NCI-H2227 treated with DMSO at 0.1 percent for 48 hours (cell line): ENCODE measurements at regions not wholly inside any gene's neighbourhood (a gene's known extent, or its start where the extent isn't known, plus 50 kb on each side); places are given as distances from the start of the nearest gene placed in this dataset.

Experiments used
- DNase-seq: peaks from one replicate; lab custom pipeline; 2025; lab: John Stamatoyannopoulos, UW

DNA sequence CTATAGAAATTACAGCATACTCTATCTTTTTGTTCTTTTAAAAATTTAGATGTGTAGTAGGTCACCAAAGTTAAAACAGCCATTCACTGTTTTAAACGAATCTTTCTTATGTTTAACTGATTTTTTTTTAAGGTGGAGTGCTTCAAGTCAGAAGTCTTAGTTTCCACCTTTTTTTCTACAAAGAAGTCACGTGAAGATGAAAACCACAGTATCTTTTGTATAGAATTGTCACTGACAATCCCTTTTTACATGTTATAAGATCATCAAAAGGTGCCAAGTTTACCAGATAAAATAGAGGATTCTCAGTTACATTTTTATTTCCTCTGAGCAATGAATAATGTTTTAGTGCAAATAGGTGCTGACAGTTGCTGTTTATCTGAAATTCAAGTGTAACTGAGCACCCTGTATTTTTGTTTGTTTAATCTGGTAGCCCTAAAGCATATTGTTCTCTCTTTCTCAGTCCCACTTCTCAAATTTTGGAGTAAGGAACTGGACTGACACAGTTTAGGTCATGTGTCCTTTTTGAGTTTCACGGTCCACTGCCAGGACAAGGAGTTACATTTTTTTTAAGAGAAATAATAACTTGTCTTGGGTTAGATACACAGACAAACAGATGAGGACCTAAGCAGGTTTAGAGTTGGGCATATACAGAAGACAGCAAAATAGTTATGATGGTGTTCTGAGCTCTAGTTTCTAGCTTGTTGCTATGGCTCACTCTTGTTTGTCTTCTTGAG lies 233.2 kb upstream of the MBL2 start:
- DNase-seq: no peak

DNA sequence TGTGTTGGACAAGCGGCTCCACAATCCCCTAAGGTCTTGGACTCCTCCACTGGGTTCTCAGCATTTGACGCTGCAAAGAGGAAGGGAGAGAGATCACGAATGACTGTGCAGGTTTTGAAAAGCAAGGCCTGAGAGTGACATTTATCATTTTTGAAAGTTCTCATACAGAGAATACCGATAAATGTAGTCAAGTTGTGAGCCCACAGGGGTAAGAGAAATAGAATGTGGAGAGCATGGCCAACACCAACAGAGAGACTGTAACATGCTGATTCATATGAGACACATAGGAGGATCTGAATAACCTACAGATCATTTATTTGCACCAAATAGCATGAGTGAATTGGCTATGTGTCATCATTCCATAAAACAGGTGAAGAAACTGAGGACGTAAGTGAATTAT lies 230.5 kb upstream of the MBL2 start:
- DNase-seq: no peak

DNA sequence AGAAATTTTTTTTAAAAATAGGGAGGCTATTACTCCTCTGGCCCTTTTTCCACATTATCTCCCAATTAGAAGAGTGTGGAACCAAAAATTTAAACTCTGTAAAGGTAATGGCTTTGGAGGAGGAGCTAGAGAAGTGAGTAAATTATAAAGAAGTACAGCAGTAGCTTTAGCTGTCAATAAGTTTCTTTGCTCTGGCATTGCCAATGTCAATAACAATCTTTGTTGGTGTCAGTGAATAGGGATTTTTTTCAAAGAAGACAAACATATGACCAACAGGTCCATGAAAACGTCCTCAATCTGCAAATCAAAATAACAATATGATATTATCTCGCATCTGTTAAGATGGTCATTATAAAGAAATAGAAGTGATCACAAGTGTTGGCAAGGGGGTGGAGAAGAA lies 227.1 kb upstream of the MBL2 start:
- no peak for DNase-seq

DNA sequence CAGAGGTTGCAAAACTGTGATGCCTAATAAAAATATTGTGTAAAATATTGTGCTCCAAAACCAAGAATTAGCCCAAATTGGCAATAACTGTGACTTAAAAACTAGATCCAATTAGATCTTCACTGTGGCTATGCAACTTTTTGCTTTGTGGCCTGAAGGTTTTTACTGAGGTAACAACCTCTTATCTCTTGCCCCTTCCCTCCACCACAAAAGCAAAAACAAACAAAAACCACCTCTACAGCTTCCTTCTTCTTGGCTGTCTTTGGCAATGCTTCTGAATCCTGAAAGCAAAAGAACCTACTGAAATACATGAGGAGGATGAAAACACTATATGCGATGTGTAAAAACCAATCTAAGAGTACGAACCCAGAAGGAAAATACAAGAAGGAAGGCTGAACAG lies 226.7 kb upstream of the MBL2 start:
- DNase-seq: no peak

DNA sequence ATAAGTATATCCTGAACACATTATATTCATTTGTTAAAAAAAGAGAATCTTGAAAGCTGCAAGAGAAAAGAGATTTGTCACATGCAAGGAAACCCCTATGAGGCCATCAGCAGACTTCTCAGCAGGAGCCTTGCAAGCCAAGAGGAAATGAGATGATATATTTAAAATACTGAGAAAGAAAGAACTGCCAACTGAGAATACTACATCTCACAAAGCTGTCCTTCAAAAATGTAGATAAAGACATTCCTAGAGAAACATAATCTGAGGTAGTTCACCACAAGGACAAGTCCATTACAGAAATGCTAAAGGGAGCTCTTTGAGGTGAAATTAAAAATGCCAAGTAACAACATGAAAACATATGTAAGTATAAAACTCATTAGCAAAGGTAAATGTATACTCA lies 224.4 kb upstream of the MBL2 start:
- no peak for DNase-seq

DNA sequence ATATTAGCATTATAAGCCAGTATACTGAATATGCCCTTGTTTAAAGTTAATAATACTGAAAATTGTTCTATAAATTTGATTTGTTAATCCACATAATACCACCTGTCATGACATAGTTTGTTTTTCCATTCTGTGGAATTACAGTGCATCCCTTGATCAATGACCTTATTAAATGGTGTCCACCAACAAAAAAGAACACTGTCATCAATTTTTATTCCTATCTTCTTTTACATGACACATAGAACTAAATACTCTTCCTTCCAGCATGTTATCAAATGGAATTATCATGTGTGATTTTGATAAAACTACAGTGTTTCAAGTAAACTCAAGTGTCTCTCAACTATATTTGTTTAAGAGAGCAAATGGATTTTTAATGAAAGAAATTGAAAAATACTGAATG lies 221.8 kb upstream of the MBL2 start:
- no peak for DNase-seq

DNA sequence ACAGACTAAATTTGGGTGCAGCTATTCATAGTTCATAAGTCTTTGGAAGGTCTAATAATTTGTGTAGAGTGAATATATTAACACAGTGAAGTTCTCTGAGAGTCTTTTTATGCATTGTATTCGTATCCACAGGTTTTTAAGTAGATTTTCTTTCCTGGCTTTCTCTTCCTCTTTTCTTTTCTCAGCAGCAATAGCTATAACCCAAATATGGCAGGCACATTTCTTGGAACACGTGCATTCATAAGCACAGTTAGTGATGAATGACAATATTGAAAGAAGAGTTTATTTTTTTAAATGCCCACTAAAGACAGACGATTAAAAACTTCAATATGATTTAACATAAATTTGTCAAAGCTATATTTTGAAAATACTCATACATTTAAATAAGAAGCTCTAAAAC lies 220.5 kb upstream of the MBL2 start:
- no peak for DNase-seq

DNA sequence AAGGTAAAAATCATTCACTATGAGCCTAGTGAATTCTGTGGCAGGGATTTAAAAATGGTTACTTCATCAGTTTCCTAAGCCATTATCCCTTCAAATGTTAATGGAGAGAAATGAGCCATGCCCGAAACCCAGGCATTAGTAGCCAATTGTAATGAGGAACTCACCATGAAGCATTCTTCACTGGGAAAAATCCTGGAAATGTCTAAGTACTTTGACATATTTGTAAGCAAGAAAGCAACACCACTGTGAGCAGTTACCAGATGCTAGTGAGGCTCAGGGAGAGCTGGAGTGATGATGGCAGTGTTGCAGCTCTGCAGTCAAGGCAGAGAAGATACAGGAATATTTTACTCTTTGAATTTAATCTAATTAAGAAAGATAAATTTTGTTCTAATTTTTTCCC lies 220.0 kb upstream of the MBL2 start:
- no peak for DNase-seq

DNA sequence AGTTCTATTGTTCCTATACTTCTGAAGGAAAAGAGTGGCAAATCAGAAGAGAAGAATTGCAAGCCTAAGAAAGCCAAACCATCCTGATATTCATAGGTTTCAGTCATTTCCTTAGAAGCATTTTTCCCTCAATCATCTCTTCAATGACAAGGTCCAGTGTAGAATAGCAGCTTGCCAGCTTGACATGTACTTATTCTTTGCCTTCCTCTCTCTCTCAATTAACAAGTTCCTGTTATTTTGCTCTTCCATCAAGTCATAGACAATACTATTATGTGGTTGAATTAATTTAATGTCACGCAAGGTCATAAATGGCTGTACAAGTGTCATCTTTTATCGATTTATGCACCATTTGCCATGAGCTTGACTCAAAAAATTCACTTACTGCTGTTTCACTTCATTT lies 216.3 kb upstream of the MBL2 start:
- DNase-seq: no peak

DNA sequence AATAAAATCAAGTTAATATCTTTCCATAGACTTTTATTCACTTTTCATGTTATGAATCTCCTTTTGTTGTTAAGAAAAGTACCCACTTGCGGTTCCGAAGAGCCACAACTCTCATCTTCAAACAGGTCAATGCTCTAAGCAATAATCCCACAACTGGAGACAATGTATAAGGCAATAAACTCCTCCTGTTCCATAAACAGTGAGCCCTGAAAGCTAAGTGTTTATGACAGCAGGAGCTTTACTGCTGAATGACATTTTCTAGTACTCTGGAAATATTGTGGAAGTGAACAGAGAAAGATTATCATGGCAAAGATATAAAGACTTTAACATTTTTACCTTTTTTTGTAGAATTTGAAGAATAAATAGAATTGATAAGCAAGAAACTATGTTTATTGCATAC lies 213.5 kb upstream of the MBL2 start:
- no peak for DNase-seq

DNA sequence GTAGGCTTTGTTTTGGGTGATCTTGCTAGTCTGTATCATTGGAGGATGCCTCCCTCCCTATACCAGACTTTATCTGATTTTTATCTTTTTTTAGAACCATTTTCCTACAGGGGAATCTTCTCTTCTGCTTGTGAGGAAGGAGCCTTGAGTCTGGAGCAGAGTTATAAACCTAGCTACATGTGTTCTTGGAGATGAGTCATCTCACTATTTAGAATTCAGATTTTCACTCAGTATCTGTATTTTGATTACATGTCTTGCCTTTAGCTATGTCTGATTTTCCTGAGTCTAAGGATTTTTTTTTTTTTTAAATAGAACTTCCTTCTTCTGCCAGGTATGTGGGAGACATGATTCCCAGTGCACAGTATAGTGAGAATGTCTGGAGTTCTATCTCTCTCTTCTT lies 211.6 kb upstream of the MBL2 start:
- DNase-seq: no peak

DNA sequence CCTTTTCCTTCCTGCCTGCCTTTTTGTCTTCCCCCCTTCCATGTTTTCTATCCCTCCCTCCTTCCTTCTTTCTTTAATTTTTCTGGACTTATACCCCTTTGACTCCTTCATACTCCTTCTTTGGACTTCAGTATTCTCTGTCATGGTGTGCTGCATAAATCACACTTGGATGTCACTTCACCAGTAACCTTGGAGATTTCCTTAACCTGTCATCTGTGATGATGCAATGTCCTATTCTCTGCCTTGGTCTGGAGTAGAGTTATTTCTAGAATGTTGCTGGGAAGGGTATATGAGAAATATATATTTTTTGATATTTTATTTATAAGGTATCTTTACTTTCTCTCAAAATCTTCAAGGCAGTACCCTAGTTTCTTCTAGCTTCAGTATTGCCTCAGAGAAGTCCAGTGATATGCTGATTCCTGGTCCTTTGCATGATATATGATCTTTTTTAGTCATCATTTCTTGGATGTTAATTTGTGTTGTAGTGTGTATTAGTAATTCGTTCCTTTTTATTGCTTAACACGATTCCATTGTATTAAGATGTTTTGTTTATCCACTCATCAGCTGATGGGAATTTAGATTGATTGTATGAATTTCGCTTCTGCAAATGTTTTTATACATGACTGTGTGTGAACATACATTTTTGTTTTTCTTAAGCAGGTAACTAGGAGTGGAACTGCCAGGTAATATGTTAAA lies 206.9 kb upstream of the MBL2 start:
- DNase-seq: no peak

DNA sequence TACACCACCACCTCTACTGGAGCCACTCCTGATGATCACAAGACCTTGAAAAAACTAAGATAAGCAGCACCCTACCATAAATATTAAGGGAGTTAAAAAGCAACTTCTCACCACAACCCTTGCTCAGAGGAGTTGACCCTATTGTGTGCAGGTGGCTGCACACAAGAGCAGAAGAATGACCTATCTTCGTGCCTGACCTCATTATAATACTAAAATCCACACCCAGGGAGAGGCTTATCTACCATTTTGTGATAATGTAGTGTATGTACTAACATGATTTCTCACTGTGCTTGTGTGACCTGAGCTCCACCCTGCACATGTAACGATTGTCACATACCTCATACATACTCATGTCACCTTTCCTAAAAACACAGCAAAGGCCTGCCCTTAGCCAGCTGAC lies 205.0 kb upstream of the MBL2 start:
- no peak for DNase-seq

DNA sequence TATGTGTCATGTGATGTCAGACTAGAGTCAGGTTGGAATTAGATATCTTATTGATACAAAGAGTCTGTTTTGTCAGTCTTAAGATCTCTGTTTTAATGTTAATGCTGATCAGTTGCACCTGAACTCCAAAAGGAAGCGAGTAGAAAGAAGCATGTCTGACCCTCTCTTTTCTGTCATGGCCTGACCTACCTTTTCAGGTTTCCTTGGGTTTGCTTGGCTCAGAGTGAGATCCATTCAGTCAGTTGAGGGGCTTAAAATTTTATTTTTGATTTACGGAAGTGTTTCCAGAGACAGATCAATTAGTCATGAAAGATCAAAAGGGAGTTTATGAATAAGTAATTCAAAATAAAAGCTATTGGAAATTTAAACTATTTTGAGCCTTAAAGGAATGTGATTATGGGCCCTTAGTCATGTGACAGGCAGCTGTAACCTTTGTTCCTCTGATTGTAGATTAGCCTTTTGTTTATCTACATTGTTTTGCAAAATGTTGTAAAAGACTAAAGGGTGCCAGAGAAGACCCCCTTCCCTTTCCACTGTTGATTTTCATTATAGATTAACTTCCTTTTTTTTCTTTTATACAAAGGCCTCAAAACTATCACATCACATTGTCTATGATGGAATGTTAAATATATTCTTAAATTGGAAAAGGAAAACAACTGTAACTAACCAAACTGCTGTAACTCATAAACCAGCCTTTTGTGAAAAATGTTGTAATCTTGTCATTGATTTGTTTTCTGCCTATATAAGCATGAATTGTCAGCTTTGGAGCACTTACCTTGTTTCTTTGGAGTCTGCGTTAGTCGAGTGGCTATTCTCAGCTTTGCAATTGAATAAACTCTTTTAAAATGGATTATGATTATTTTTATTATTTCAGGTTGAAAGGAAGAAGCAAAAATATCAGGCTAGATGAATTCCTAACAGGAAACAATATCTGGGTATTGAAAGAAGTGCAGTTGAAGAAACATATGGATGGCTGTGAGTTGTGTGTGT lies 195.5 kb upstream of the MBL2 start:
- DNase-seq: no peak

DNA sequence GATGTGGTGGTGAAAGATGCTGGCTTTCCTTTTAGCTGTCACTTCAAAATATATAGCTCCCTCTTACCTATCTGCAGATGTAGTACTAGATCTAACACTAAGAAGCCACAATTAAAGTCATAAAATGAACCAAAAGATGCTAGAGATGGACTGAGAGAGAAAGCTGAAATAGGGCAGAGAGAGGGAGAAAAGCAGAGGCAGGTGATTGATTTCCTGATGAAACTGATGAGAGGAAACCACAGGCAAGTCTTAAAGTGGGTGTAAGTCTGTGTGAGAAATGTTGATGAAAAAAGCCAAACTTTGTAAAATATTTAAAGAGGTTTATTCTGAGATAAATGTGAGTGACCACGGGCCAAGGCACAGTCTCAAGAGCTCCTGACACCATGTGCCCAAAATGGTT lies 194.3 kb upstream of the MBL2 start:
- DNase-seq: no peak

DNA sequence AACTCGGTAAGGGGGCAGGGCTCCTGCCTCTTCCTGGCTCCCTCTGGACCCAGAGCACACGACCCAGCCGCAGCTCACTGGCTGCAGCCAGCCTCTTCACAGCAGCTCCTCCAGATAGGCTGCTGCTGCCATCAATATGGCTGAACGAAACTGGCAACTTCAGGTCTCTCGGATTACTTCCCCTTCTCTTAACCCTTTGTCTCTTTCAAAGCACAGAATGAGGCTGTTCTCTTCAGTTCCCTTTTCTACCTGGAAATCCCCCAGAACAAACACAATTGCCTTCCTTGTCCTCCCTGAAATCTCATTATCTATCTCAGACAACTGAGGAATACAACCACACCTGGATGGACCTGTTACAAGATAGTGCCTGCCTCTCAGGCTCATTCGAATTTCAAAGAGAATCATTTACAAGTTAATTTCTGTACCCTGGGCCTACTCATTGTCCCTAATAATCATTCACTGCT lies 193.4 kb upstream of the MBL2 start:
- no peak for DNase-seq

DNA sequence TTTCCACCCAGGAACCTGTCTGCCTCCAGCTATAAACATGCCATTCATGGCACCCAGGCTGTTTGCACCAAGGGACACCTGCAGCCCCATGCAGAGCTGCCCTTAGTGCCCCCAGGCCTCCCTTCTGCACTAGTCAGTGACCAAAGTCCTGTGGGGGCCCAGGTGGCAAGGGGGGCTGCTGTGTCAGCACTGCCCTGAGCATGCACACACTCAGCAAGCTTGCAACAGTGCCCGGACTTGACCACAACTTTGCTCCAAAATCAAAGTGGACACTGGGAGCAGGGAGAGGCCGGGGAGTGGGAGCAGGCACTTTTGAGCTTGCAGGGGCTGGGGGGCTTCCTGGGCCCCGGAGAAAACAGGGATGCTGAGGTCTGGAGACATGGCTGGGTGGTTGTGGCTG lies 192.9 kb upstream of the MBL2 start:
- DNase-seq: no peak

DNA sequence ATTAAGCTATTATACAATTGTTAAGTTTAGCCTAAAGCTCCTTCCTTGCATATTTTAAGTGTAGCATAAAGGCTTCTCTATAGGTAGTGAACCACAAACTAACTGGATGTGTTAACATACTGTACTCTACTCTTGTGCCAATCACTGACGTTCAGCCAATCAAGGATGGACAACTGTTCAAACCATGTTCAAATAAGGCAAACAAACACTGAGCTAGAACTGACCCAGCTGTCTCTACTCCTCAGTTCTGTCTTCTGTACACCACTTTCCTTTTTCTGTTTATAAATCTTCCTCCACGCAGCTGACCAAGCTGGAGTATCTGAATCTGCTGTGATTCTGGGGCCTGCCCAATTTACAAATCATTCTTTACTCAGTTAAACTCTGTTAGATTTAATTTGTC lies 188.7 kb upstream of the MBL2 start:
- no peak for DNase-seq

DNA sequence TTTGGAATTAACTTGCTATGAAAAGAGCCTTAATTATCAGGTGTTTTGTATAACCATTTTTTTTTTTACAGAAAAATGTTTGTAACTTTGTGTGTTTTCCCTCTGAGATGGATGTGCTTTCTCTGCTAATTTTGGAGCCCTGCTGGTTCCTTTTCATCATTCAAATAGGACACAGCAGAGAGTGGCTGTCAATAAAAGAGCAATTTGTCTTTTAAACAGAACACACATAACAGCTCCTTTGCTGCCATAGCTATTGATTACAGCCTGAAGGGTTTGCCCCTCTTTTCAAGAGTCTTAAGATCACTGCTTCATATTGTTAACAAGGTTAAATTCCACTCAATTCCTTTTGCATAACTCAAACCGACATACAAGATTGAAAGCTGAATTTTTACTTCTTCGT lies 187.2 kb upstream of the MBL2 start:
- DNase-seq: no peak

DNA sequence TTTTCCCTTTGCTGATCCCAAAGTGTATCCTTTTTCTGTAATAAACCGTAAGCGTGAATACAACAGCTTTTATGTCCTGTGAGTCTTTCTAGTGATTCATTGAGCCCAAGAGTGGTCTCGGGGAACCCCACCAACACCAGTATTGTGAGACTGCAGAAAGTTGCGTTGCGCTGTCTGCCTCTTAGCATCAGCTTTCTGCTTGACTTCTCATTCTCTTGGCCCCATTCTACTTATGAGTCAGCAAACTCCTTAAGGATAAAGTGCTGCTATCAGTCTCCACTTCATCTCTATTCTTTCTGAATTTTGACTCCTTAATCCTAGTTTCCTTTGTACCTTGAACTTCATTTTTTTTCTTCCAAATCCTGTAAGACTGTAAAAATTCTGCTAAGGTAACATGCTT lies 184.3 kb upstream of the MBL2 start:
- no peak for DNase-seq

DNA sequence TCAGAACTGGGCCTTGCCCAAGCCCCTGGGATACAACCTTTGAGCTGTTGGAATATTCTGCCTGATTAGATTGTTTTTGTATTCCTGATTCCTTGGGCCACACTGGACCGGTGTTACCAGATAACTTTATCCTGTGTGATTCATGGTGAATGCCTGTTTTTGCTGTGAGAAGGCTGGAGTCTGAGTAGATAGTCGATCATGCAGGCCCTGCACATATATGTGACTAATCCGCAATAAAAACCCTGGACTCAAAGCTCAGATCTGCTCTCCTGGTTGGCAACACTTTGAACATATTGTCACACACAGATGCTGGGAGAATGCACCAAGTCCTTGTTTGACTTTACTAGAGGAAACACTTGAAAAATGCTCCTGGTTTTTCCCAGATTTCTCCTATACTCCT lies 183.9 kb upstream of the MBL2 start:
- no peak for DNase-seq

DNA sequence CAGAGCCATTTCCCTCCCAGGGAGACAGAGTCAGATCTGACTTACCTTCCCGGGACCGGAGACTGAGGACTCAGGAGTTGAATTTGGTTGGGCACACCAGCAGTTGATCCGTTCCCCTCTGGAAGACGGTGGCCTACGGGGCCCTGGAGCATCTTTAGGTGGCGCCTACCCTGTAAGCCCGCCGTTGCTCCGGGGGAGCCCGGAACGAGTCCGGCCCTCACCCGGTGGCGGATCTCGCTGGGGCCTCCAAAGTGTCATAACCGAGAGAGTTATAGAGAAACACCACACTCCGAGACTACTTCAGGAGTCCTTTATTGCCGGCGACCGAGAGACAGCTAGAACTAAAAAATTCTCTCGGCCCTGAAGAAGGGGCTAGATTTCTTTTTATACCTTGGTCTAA lies 182.8 kb upstream of the MBL2 start:
- no peak for DNase-seq

DNA sequence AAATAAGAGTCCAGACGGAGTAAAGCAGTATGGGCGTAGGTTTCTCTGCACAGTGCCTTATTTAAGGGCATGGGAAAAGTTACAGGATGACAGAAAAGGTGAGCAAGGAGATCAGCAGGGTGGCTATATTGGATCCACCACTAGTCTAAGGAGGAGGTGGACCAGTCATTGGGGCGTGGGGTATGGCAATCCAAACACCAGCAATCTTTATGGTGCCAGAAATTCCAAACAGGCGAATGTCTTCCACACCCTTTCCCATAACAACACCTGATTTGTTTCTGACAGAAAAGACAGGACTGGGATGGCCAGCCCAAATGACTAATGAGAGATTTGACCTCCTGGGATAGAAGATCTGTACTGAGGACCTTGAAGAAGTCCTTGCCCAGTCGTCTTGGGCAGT lies 181.8 kb upstream of the MBL2 start:
- no peak for DNase-seq
